ENCODE measurements at regions not wholly inside any gene's neighbourhood (a gene's known extent, or its start where the extent isn't known, plus 50 kb on each side); places are given as distances from the start of the nearest gene placed in this dataset.

- H2BK20ac ChIP-seq (ENCODE audit: low read length): no peak overlapping the region
- H2BK5ac ChIP-seq (ENCODE audit: low read depth, low read length): no peak overlapping the region
- no peak overlapping the region for H3K18ac ChIP-seq (ENCODE audit: extremely low read depth, low read length)
- POLR2A ChIA-PET (ENCODE audit: partially characterized antibody): interaction anchor here (0.8 kb wide), 1 partner anchor 142 kb away, joined by 3 read pairs; no protein-coding TSS in a partner anchor
- no peaks in the 10 kb centered on the region for H3K9me3 ChIP-seq (ENCODE audit: insufficient read depth in 2 of 2, low read depth in 1 of 2, low read length in 1 of 2)
- no peak overlapping the region for H3K14ac ChIP-seq (ENCODE audit: insufficient read length)
- no peak overlapping the region for H3K9ac ChIP-seq (replicated peaks in 1 of 4; ENCODE audit: extremely low read depth in 1 of 4, low read depth in 3 of 4, low read length in 3 of 4)
- H4K91ac ChIP-seq (replicated peaks; ENCODE audit: insufficient read length, low read length): no peak overlapping the region
- no peak overlapping the region for H3K27ac ChIP-seq (ENCODE audit: low read depth, low read length)
- no peaks in the 10 kb centered on the region for H3K4me1 ChIP-seq (replicated peaks in 1 of 4; ENCODE audit: control insufficient read depth in 3 of 4, insufficient read depth in 4 of 4, low read length in 3 of 4)
- no peak overlapping the region for H2BK12ac ChIP-seq (ENCODE audit: low read depth, low read length)
- no peaks in the 10 kb centered on the region for H3K27me3 ChIP-seq (replicated peaks in 1 of 4; ENCODE audit: control insufficient read depth in 3 of 4, extremely low read depth in 1 of 4, insufficient read depth in 3 of 4, low read length in 3 of 4)
- no peaks in the 10 kb centered on the region for H3K23me2 ChIP-seq (ENCODE audit: low read depth, low read length)
- H2AK5ac ChIP-seq (ENCODE audit: low read depth, low read length): no peak overlapping the region
- no peaks in the 10 kb centered on the region for H3K36me3 ChIP-seq (ENCODE audit: control insufficient read depth in 2 of 4, insufficient read depth in 4 of 4, low read length in 3 of 4)
- no peaks in the 10 kb centered on the region for H4K20me1 ChIP-seq (replicated peaks in 1 of 2; ENCODE audit: control insufficient read depth in 1 of 2, insufficient read depth in 2 of 2, low read length in 2 of 2)
- DNase-seq (ENCODE audit: low read depth in 1 of 2, low spot score in 2 of 2): no peak
- no peaks in the 10 kb centered on the region for H3K79me1 ChIP-seq (ENCODE audit: low read depth, low read length)
- no peak overlapping the region for H3K23ac ChIP-seq (ENCODE audit: insufficient read length)
- no peaks in the 10 kb centered on the region for H3K79me2 ChIP-seq (ENCODE audit: control insufficient read depth in 1 of 2, insufficient read depth in 2 of 2, low read length in 2 of 2)
- H3K4ac ChIP-seq (replicated peaks; ENCODE audit: insufficient read length, low read depth, low read length): no peak overlapping the region
- 94% methylated on average over 2 of the region's 2 CpGs; no CpG with 5 or more reads in 1 of the 2 experiments for WGBS, 2 experiments (ENCODE audit: extremely low coverage in 1 of 2, insufficient coverage in 1 of 2, insufficient read length in 1 of 2, insufficient replicate concordance in 2 of 2, low coverage in 1 of 2, low lambda C conversion rate in 2 of 2, missing lambda C conversion rate in 1 of 2)
- no peak overlapping the region for H4K5ac ChIP-seq (ENCODE audit: insufficient read length, low read depth, low read length)
- FAIRE-seq: no peak
- no peak overlapping the region for H2AFZ ChIP-seq (ENCODE audit: low read length)
- H2BK120ac ChIP-seq (replicated peaks; ENCODE audit: low read depth, low read length): no peak overlapping the region
- no peak overlapping the region for H3K4me2 ChIP-seq (ENCODE audit: insufficient read depth in 1 of 2, low read depth in 2 of 2, low read length in 2 of 2)
- no peak overlapping the region for H3K56ac ChIP-seq (replicated peaks; ENCODE audit: insufficient read length, low read depth, low read length)
- TF ChIP-seq SP2 (IDR thresholded peaks at IDR 0.05; ENCODE audit: low read length): no peak
- no peak for TF ChIP-seq SP1 (IDR thresholded peaks at IDR 0.05; ENCODE audit: low read depth, low read length)
- no peak for TF ChIP-seq BRCA1 (IDR thresholded peaks at IDR 0.05; ENCODE audit: low read depth, low read length)
- no peak for TF ChIP-seq ZNF274 (IDR thresholded peaks at IDR 0.05; ENCODE audit: borderline replicate concordance, extremely low read depth, low read length)
- no peak for TF ChIP-seq CBX8 (IDR thresholded peaks at IDR 0.05; ENCODE audit: borderline replicate concordance, low read depth, low read length)
- TF ChIP-seq TEAD4 (IDR thresholded peaks at IDR 0.05; ENCODE audit: low read depth, low read length): no peak
- TF ChIP-seq MAFK (IDR thresholded peaks at IDR 0.05; ENCODE audit: low read depth, low read length): no peak
- CTCF ChIA-PET (ENCODE audit: partially characterized antibody): interaction anchor here (0.8 to 2.4 kb wide), 3 partner anchors 25 to 330 kb away, joined by 3 to 5 read pairs (median 3); no protein-coding TSS in a partner anchor
- no peak overlapping the region for H2BK15ac ChIP-seq (ENCODE audit: low read length)
- no peak overlapping the region for H3K4me3 ChIP-seq (ENCODE audit: extremely low read depth in 1 of 4, insufficient read depth in 2 of 4, low read depth in 3 of 4, low read length in 4 of 4)
- no peak overlapping the region for H4K8ac ChIP-seq (ENCODE audit: extremely low read depth, insufficient read depth, low read length)
Observed at GRCh38 chr3:150267288-150267687, 140.8 kb upstream of the TSC22D2 start.
